ENCODE measurements at regions not wholly inside any gene's neighbourhood (a gene's known extent, or its start where the extent isn't known, plus 50 kb on each side); places are given as distances from the start of the nearest gene placed in this dataset.

GRCh38 chr18:45228796-45229388 lies 386.4 kb upstream of the SLC14A2 start:
- no peak for TF ChIP-seq MAX (IDR thresholded peaks at IDR 0.05; ENCODE audit: low read depth)
- TF ChIP-seq PBX3 (IDR thresholded peaks at IDR 0.05), result no peak
- no peak for TF ChIP-seq USF2 (IDR thresholded peaks at IDR 0.05; ENCODE audit: borderline replicate concordance, low read depth, low read length)
- TF ChIP-seq EZH2phosphoT487 (IDR thresholded peaks at IDR 0.05; ENCODE audit: borderline replicate concordance, low read depth), result no peak
- no peak for TF ChIP-seq FOXM1 (IDR thresholded peaks at IDR 0.05; ENCODE audit: low read depth)
- no peak for TF ChIP-seq RXRA (IDR thresholded peaks at IDR 0.05; ENCODE audit: borderline replicate concordance, low read depth)
- no peak for TF ChIP-seq NFIC (IDR thresholded peaks at IDR 0.05; ENCODE audit: borderline replicate concordance)
- no peak for DNase-seq
- ChIA-PET CTCF (no interaction called here), POLR2A (no interaction called here)
- no peaks in the 10 kb centered on the region for H3K79me2 ChIP-seq (ENCODE audit: insufficient read depth)
- no peaks in the 10 kb centered on the region for H3K36me3 ChIP-seq (replicated peaks in 1 of 2; ENCODE audit: control insufficient read depth in 1 of 2, insufficient read depth in 2 of 2, low read length in 1 of 2)
- no peaks in the 10 kb centered on the region for H3K9me2 ChIP-seq
- H3K9me3 ChIP-seq, result no peaks in the 10 kb centered on the region
- no peak overlapping the region for H2AFZ ChIP-seq (ENCODE audit: low read depth)
- no peaks in the 10 kb centered on the region for H3F3A ChIP-seq (replicated peaks; ENCODE audit: insufficient read depth)
- H3K4me2 ChIP-seq, result no peak overlapping the region
- no peak overlapping the region for H3K9ac ChIP-seq
- no peak overlapping the region for H3K4me3 ChIP-seq (ENCODE audit: low read depth in 2 of 2, low read length in 1 of 2)
- no peaks in the 10 kb centered on the region for H4K20me1 ChIP-seq (ENCODE audit: insufficient read depth)
- 42% methylated on average over 7 of the region's 7 CpGs for WGBS (ENCODE audit: low lambda C conversion rate)
- H3K27me3 ChIP-seq (ENCODE audit: insufficient read depth), result no peaks in the 10 kb centered on the region
- H3K4me1 ChIP-seq (ENCODE audit: control insufficient read depth in 1 of 2, insufficient read depth in 2 of 2, low read depth in 1 of 2, low read length in 1 of 2), result peaks cover 0 to 2% of the 10 kb centered on the region in 2 experiments; a peak in 1 of 4 replicates
- no peak overlapping the region; a peak in 1 of 4 replicates for H3K27ac ChIP-seq (ENCODE audit: low read depth in 2 of 2, low read length in 1 of 2)

GRCh38 chr18:45231617-45232016 lies 383.7 kb upstream of the SLC14A2 start:
- Histone ChIP-seq H3K27ac (ENCODE audit: low read depth in 2 of 2, low read length in 1 of 2) (no peak overlapping the region), H3K4me3 (ENCODE audit: low read depth in 2 of 2, low read length in 1 of 2) (no peak overlapping the region), H3K9me3 (no peaks in the 10 kb centered on the region), H3K4me2 (no peak overlapping the region), H3K4me1 (ENCODE audit: control insufficient read depth in 1 of 2, insufficient read depth in 2 of 2, low read depth in 1 of 2, low read length in 1 of 2) (peaks cover 0 to 2% of the 10 kb centered on the region in 2 experiments; a peak in 1 of 4 replicates), H4K20me1 (ENCODE audit: insufficient read depth) (no peaks in the 10 kb centered on the region), H3K27me3 (ENCODE audit: insufficient read depth) (no peaks in the 10 kb centered on the region), H3K36me3 (replicated peaks in 1 of 2; ENCODE audit: control insufficient read depth in 1 of 2, insufficient read depth in 2 of 2, low read length in 1 of 2) (no peaks in the 10 kb centered on the region), H3F3A (replicated peaks; ENCODE audit: insufficient read depth) (no peaks in the 10 kb centered on the region), H3K79me2 (ENCODE audit: insufficient read depth) (no peaks in the 10 kb centered on the region), H3K9ac (no peak overlapping the region), H3K9me2 (no peaks in the 10 kb centered on the region), H2AFZ (ENCODE audit: low read depth) (no peak overlapping the region)
- POLR2A ChIA-PET, result no interaction called here
- 59% methylated on average over 1 of the region's 1 CpG for WGBS (ENCODE audit: low lambda C conversion rate)
- CTCF ChIA-PET, result interaction anchor here (0.6 to 1.5 kb wide), 3 partner anchors 19 to 27 kb away, joined by 3 to 5 read pairs (median 3); no protein-coding TSS in a partner anchor
- no peak for DNase-seq
- TF ChIP-seq RAD21 (IDR thresholded peaks at IDR 0.05; ENCODE audit: low read length) (no peak), USF1 (IDR thresholded peaks at IDR 0.05; ENCODE audit: borderline replicate concordance, low read depth) (no peak), GATA2 (CRISPR knock-in tag; IDR thresholded peaks at IDR 0.05) (no peak), TAF1 (IDR thresholded peaks at IDR 0.05; ENCODE audit: borderline replicate concordance, low read depth, low read length) (no peak), FOXM1 (IDR thresholded peaks at IDR 0.05; ENCODE audit: low read depth) (no peak), USF2 (IDR thresholded peaks at IDR 0.05; ENCODE audit: borderline replicate concordance, low read depth, low read length) (no peak), SMC3 (IDR thresholded peaks at IDR 0.05; ENCODE audit: low read depth, low read length) (no peak), YY1 (IDR thresholded peaks at IDR 0.05; ENCODE audit: low read depth) (no peak), PBX3 (IDR thresholded peaks at IDR 0.05) (no peak), FOXJ3 (CRISPR knock-in tag; IDR thresholded peaks at IDR 0.05) (no peak), NRF1 (IDR thresholded peaks at IDR 0.05; ENCODE audit: low read depth, low read length) (no peak), MXI1 (IDR thresholded peaks at IDR 0.05; ENCODE audit: low read depth, low read length) (no peak), MEF2A (IDR thresholded peaks at IDR 0.05; ENCODE audit: borderline replicate concordance, low read depth) (no peak), CTCF (IDR thresholded peaks at IDR 0.05) (no peak), JUND (IDR thresholded peaks at IDR 0.05) (no peak)

Measured in SK-N-SH (cell line).